ENCODE measurements at regions not wholly inside any gene's neighbourhood (a gene's known extent, or its start where the extent isn't known, plus 50 kb on each side); places are given as distances from the start of the nearest gene placed in this dataset.
A peak's percentile ranks its signal among the peaks of the same experiment; 100 is the strongest.

GRCh38 chr2:128605421-128605820 is 286.8 kb upstream of the HS6ST1 start:
- TF ChIP-seq CTCF (IDR thresholded peaks at IDR 0.05) (no peak), POLR2A (IDR thresholded peaks at IDR 0.05) (no peak)
- Histone ChIP-seq H3K27me3 (no peaks in the 10 kb centered on the region), H3K36me3 (no peaks in the 10 kb centered on the region), H3K4me3 (no peak overlapping the region), H3K4me1 (no peaks in the 10 kb centered on the region), H3K27ac (no peak overlapping the region), H3K9me3 (no peaks in the 10 kb centered on the region)
- DNase-seq (peak in 2 of 3 donors; percentile 27 to 31), ATAC-seq (no peak)
- intact Hi-C loops (cut with DNase I) = loop anchor here in 1 of 2 donors (10.0 kb wide), 1 partner anchor 161 kb away; no protein-coding TSS in a partner anchor
- 73% methylated on average over 3 of the region's 7 CpGs for WGBS (ENCODE audit: insufficient coverage, low coverage, low lambda C conversion rate, missing lambda C conversion rate)

- TF ChIP-seq POLR2A (IDR thresholded peaks at IDR 0.05) = no peak
- TF ChIP-seq CTCF (IDR thresholded peaks at IDR 0.05) = no peak
- intact Hi-C loops (cut with DNase I) = loop anchor here in 1 of 2 donors (10.0 kb wide), 1 partner anchor 161 kb away; no protein-coding TSS in a partner anchor
- H3K4me1 ChIP-seq = no peaks in the 10 kb centered on the region
- no peak overlapping the region for H3K27ac ChIP-seq
- no peaks in the 10 kb centered on the region for H3K9me3 ChIP-seq
- 82% methylated on average over 7 of the region's 13 CpGs for WGBS (ENCODE audit: insufficient coverage, low coverage, low lambda C conversion rate, missing lambda C conversion rate)
- no peaks in the 10 kb centered on the region for H3K27me3 ChIP-seq
- no peaks in the 10 kb centered on the region for H3K36me3 ChIP-seq
- H3K4me3 ChIP-seq = no peak overlapping the region
- DNase-seq (peak in 2 of 3 donors; percentile 26 to 27), ATAC-seq (no peak)
Observed at GRCh38 chr2:128605931-128606330, 287.3 kb upstream of the HS6ST1 start.

- Histone ChIP-seq H3K27me3 (no peaks in the 10 kb centered on the region), H3K27ac (no peak overlapping the region), H3K36me3 (no peaks in the 10 kb centered on the region), H3K9me3 (no peaks in the 10 kb centered on the region), H3K4me1 (no peaks in the 10 kb centered on the region), H3K4me3 (no peak overlapping the region)
- DNase-seq = peak in 2 of 3 donors; percentile 29 to 33
- intact Hi-C loops (cut with DNase I) = loop anchor here in 1 of 2 donors (10.0 kb wide), 1 partner anchor 162 kb away; no protein-coding TSS in a partner anchor
- no peak for ATAC-seq
- TF ChIP-seq POLR2A (IDR thresholded peaks at IDR 0.05) (no peak), CTCF (IDR thresholded peaks at IDR 0.05) (no peak)
- 81% methylated on average over 2 of the region's 6 CpGs for WGBS (ENCODE audit: insufficient coverage, low coverage, low lambda C conversion rate, missing lambda C conversion rate)
Observed at GRCh38 chr2:128606837-128607236, 288.2 kb upstream of the HS6ST1 start.

GRCh38 chr2:128607440-128607839 is 288.8 kb upstream of the HS6ST1 start:
- Histone ChIP-seq H3K4me3 (no peak overlapping the region), H3K4me1 (no peaks in the 10 kb centered on the region), H3K9me3 (no peaks in the 10 kb centered on the region), H3K27ac (no peak overlapping the region), H3K27me3 (no peaks in the 10 kb centered on the region), H3K36me3 (no peaks in the 10 kb centered on the region)
- intact Hi-C loops (cut with DNase I) = loop anchor here in 1 of 2 donors (10.0 kb wide), 1 partner anchor 163 kb away; no protein-coding TSS in a partner anchor
- TF ChIP-seq CTCF (IDR thresholded peaks at IDR 0.05) (no peak), POLR2A (IDR thresholded peaks at IDR 0.05) (no peak)
- 75% methylated on average over 5 of the region's 9 CpGs for WGBS (ENCODE audit: insufficient coverage, low coverage, low lambda C conversion rate, missing lambda C conversion rate)
- DNase-seq (peak in 2 of 3 donors; percentile 14 to 28), ATAC-seq (no peak)

All from right lobe of liver (tissue), 6 donors.